HCT116 (cell line): ENCODE measurements at regions not wholly inside any gene's neighbourhood (a gene's known extent, or its start where the extent isn't known, plus 50 kb on each side); places are given as distances from the start of the nearest gene placed in this dataset.

Experiments used
- CEBPB ChIP-seq: IDR thresholded peaks from 2 replicates; pipeline ENCODE4 v1.6.1; 2012; ENCODE audit warnings: low read depth
- EZH2 ChIP-seq: fragments of 200-600 bp; sonication (generic); IDR thresholded peaks from 2 replicates; pipeline ENCODE4 v1.6.1; 2017; ENCODE audit warnings: antibody characterized with exemption, mixed run types
- EZH2phosphoT487 ChIP-seq: fragments of 200-600 bp; IDR thresholded peaks from 2 replicates; pipeline ENCODE4 v1.6.1; 2018; ENCODE audit warnings: antibody characterized with exemption, borderline replicate concordance
- FOSL1 ChIP-seq: IDR thresholded peaks from 2 replicates; pipeline ENCODE4 v1.6.1; 2012; ENCODE audit warnings: low read depth
- JUND ChIP-seq: IDR thresholded peaks from 2 replicates; pipeline ENCODE4 v1.6.1; 2012
- POLR2A ChIP-seq: IDR thresholded peaks from 2 replicates; pipeline ENCODE4 v1.7.0; 2011; ENCODE audit warnings: borderline replicate concordance; ENCODE audit not compliant: insufficient read depth, insufficient read length; ENCODE audit errors: extremely low read depth
- TF ChIP-seq, protein P1 (sequence below): IDR thresholded peaks from 2 replicates; pipeline ENCODE4 v1.6.1; 2012; ENCODE audit warnings: low read depth
- TF ChIP-seq, protein P2 (sequence below), 3 experiments: fragments of 200-600 bp in 1 of 3; sonication (generic) in 1 of 3; IDR thresholded peaks in 2 of 3; conservative IDR thresholded peaks in 1 of 3; 2 replicates each; pipeline ENCODE4 v1.5.1; 2012 to 2017; ENCODE audit warnings: low read depth in 2 of 3, low read length in 2 of 3, antibody characterized with exemption in 1 of 3, borderline replicate concordance in 1 of 3, control low read depth in 1 of 3, mild to moderate bottlenecking in 1 of 3, mixed read lengths in 1 of 3, mixed run types in 1 of 3, moderate library complexity in 1 of 3; ENCODE audit not compliant: insufficient read depth in 1 of 3

GRCh38 chr1:87899017-87899416 lies 570.3 kb downstream of the LMO4 start:
- TF ChIP-seq EZH2 (no peak), EZH2phosphoT487 (no peak), CEBPB (no peak), FOSL1 (no peak), JUND (no peak), POLR2A (no peak)
- TF ChIP-seq, protein P1, sequence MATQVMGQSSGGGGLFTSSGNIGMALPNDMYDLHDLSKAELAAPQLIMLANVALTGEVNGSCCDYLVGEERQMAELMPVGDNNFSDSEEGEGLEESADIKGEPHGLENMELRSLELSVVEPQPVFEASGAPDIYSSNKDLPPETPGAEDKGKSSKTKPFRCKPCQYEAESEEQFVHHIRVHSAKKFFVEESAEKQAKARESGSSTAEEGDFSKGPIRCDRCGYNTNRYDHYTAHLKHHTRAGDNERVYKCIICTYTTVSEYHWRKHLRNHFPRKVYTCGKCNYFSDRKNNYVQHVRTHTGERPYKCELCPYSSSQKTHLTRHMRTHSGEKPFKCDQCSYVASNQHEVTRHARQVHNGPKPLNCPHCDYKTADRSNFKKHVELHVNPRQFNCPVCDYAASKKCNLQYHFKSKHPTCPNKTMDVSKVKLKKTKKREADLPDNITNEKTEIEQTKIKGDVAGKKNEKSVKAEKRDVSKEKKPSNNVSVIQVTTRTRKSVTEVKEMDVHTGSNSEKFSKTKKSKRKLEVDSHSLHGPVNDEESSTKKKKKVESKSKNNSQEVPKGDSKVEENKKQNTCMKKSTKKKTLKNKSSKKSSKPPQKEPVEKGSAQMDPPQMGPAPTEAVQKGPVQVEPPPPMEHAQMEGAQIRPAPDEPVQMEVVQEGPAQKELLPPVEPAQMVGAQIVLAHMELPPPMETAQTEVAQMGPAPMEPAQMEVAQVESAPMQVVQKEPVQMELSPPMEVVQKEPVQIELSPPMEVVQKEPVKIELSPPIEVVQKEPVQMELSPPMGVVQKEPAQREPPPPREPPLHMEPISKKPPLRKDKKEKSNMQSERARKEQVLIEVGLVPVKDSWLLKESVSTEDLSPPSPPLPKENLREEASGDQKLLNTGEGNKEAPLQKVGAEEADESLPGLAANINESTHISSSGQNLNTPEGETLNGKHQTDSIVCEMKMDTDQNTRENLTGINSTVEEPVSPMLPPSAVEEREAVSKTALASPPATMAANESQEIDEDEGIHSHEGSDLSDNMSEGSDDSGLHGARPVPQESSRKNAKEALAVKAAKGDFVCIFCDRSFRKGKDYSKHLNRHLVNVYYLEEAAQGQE = no peak
- TF ChIP-seq, protein P2, sequence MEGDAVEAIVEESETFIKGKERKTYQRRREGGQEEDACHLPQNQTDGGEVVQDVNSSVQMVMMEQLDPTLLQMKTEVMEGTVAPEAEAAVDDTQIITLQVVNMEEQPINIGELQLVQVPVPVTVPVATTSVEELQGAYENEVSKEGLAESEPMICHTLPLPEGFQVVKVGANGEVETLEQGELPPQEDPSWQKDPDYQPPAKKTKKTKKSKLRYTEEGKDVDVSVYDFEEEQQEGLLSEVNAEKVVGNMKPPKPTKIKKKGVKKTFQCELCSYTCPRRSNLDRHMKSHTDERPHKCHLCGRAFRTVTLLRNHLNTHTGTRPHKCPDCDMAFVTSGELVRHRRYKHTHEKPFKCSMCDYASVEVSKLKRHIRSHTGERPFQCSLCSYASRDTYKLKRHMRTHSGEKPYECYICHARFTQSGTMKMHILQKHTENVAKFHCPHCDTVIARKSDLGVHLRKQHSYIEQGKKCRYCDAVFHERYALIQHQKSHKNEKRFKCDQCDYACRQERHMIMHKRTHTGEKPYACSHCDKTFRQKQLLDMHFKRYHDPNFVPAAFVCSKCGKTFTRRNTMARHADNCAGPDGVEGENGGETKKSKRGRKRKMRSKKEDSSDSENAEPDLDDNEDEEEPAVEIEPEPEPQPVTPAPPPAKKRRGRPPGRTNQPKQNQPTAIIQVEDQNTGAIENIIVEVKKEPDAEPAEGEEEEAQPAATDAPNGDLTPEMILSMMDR (IDR thresholded peaks at IDR 0.05 in 2 of 3, conservative IDR thresholded peaks at IDR 0.05 in 1 of 3; ENCODE audit: borderline replicate concordance in 1 of 3, insufficient read depth in 1 of 3, low read depth in 2 of 3, low read length in 2 of 3) = no peak
